Left ventricle myocardium superior (tissue), 1 donor: ENCODE measurements at regions not wholly inside any gene's neighbourhood (a gene's known extent, or its start where the extent isn't known, plus 50 kb on each side); places are given as distances from the start of the nearest gene placed in this dataset.
"Not testable (repeated sequence)": the region's sequence is repeated elsewhere in the genome, so short reads cannot be mapped to it uniquely, and the experiment has no call there.

ENCODE experiments used
- ATAC-seq: fragments of 200-7000 bp; cut with Tn5 transposase; one replicate; pipeline ENCODE4 v1.9.1; 2020; ENCODE audit warnings: mild to moderate bottlenecking, moderate library complexity
- DNase-seq: peaks from one replicate; pipeline ENCODE4 v3.0.0-alpha.2; 2020
- intact Hi-C: fragments of 100-400 bp; cut with micrococcal nuclease; formaldehyde crosslinking; loops from one replicate; pipeline ENCODE4 v1.11.0; 2022
- donor health status: DM: no; HTN: yes; CAD: no; lungs with severe emphysema.

- DNase-seq (no peak), ATAC-seq (no peak)
- intact Hi-C loops, result no loop called here
These were observed 92.1 kb upstream of the NEDD9 start for GRCh38 chr6:11324453-11325015.

- peak; percentile 44 for DNase-seq
- intact Hi-C loops, result no loop called here
- ATAC-seq, result peak; percentile 57
These were observed 91.4 kb upstream of the NEDD9 start for GRCh38 chr6:11323666-11324452.

- ATAC-seq (no peak), DNase-seq (no peak)
- intact Hi-C loops, result no loop called here
These were observed 89.9 kb upstream of the NEDD9 start for GRCh38 chr6:11322252-11322885.

- intact Hi-C loops, result no loop called here
- DNase-seq (no peak), ATAC-seq (no peak)
These were observed 88.6 kb upstream of the NEDD9 start for GRCh38 chr6:11320914-11321597.

GRCh38 chr6:11318835-11319813, 86.7 kb upstream of the NEDD9 start:
- intact Hi-C loops, result no loop called here
- DNase-seq (peak; percentile 31), ATAC-seq (no peak)

GRCh38 chr6:11317885-11318771, 85.7 kb upstream of the NEDD9 start:
- DNase-seq (peak; percentile 36), ATAC-seq (peak; percentile 66)
- intact Hi-C loops, result no loop called here

GRCh38 chr6:11315743-11316437, 83.4 kb upstream of the NEDD9 start:
- no peak for DNase-seq
- intact Hi-C loops, result no loop called here
- ATAC-seq, result peak; percentile 67

GRCh38 chr6:11313207-11313606, 80.7 kb upstream of the NEDD9 start:
- no peak for DNase-seq
- intact Hi-C loops, result no loop called here
- no peak for ATAC-seq

GRCh38 chr6:11311970-11312369, 79.5 kb upstream of the NEDD9 start:
- ATAC-seq, result no peak
- DNase-seq, result no peak
- intact Hi-C loops, result no loop called here

- ATAC-seq (no peak), DNase-seq (no peak)
- intact Hi-C loops, result no loop called here
These were observed 77.6 kb upstream of the NEDD9 start for GRCh38 chr6:11309947-11310665.

- ATAC-seq (no peak), DNase-seq (no peak)
- intact Hi-C loops, result no loop called here
These were observed 74.8 kb upstream of the NEDD9 start for GRCh38 chr6:11307226-11307625.

GRCh38 chr6:11304946-11305345, 72.5 kb upstream of the NEDD9 start:
- ATAC-seq, result no peak
- no peak for DNase-seq
- intact Hi-C loops, result no loop called here

GRCh38 chr6:11299876-11300428, 67.5 kb upstream of the NEDD9 start:
- DNase-seq, ATAC-seq, intact Hi-C loops: not testable (repeated sequence)

GRCh38 chr6:11299421-11299784, 66.9 kb upstream of the NEDD9 start:
- DNase-seq, intact Hi-C loops, ATAC-seq: not testable (repeated sequence)

- DNase-seq (no peak), ATAC-seq (no peak)
- intact Hi-C loops, result no loop called here
These were observed 66.4 kb upstream of the NEDD9 start for GRCh38 chr6:11298651-11299420.

- intact Hi-C loops, result no loop called here
- DNase-seq (no peak), ATAC-seq (no peak)
These were observed 64.9 kb upstream of the NEDD9 start for GRCh38 chr6:11297376-11297729.
